ENCODE measurements at regions not wholly inside any gene's neighbourhood (a gene's known extent, or its start where the extent isn't known, plus 50 kb on each side); places are given as distances from the start of the nearest gene placed in this dataset.

DNA sequence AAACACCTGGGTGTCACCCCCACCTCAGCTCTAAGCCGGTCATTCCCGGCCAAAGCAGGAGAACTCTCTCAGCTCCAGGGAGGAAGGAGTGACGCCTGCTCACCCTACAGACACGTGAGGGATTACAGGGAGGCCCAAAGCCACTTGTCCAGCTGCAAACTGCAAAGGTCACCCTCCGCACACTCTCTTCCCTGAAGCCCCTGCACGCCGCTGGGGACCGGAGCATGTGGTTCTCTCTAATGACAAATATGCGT is 108.0 kb upstream of the ID2 start:
- H3K4me3 ChIP-seq (ENCODE audit: low read depth, low read length) = no peak overlapping the region
- DNase-seq (ENCODE audit: low read depth) = no peak
- TF ChIP-seq, protein P1, sequence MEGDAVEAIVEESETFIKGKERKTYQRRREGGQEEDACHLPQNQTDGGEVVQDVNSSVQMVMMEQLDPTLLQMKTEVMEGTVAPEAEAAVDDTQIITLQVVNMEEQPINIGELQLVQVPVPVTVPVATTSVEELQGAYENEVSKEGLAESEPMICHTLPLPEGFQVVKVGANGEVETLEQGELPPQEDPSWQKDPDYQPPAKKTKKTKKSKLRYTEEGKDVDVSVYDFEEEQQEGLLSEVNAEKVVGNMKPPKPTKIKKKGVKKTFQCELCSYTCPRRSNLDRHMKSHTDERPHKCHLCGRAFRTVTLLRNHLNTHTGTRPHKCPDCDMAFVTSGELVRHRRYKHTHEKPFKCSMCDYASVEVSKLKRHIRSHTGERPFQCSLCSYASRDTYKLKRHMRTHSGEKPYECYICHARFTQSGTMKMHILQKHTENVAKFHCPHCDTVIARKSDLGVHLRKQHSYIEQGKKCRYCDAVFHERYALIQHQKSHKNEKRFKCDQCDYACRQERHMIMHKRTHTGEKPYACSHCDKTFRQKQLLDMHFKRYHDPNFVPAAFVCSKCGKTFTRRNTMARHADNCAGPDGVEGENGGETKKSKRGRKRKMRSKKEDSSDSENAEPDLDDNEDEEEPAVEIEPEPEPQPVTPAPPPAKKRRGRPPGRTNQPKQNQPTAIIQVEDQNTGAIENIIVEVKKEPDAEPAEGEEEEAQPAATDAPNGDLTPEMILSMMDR (IDR thresholded peaks at IDR 0.05; ENCODE audit: control insufficient read depth, extremely low read depth, insufficient read depth) = no peak

DNA sequence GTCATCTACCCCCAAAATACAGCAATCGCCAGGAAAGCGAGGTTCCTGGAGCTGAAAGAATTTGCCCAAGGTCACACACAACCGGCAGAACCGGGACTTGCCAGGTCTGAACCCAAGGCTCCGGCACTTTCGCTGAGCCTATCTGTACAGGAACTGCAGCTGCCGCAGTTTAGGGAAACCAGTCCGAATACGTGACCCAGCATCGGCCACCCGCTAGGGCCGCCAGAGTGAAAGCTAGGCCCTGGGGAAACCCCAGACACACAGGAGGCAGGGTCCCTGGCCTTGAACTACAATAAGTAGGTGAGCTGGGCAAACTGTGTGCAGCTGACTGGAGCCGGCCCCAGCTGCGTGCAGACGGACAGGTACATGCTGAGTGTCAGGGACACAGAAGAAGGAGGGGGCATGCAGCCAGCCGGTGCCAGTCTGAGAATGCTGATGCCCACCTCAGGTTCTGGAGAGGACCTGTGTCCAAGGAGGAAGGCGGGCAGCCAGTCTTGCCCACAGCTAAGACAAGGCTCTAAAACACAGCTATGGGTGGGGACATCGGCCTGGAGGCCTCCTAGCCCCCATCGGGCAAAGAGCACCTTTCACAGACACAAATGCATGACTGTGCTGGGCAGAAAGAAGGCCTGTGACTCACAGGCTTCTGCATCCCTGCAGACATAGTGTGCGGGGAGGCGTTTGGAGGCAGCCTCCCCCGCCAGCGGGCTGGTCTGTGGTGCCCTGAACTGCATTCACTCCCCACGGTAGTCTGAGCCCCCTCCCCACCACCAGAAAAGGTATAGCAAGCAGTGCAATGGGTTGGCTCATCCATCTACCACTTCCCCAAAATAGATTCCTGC is 107.4 kb upstream of the ID2 start:
- H3K4me3 ChIP-seq (ENCODE audit: low read depth, low read length) = no peak overlapping the region
- no peak for DNase-seq (ENCODE audit: low read depth)
- TF ChIP-seq, protein P1 (IDR thresholded peaks at IDR 0.05; ENCODE audit: control insufficient read depth, extremely low read depth, insufficient read depth) = no peak

DNA sequence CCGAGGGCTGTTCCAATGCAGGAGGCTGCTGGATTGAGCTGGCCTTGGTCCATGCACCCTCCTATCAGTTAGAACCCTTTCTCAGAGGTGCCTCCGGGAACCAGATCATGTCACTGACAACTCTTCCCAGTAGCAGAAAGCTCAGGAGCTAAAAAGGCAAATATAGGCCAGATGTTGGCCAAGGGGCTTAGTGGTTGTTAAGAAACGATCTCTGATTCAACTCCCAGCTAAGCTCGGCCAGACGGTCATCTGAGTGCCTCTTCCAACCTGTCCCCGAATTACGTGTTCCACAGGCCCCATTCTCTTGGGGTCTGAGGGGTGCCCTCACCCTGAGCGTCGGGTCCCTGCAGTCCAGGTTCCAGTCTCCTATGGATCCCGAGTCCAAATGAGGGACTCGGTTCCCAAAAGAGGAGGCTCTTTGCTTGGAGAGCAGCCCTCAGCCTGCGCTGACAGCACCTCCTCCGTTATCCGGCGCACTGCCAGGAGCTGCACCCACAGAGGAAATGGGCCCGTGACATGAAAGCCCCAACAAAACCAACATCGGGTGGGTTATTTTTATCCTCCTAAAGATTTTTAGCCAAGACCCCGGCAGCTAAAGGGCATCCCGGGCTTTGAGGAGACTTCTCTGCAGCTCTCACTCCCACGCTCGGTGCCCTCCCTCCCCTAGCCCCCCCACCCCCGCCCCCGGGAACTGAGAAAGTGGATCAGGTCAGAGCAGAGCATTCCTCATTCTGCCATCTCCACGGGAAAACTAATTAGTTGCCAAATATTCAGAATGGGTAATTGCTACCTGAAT is 106.6 kb upstream of the ID2 start:
- TF ChIP-seq, protein P1 (IDR thresholded peaks at IDR 0.05; ENCODE audit: control insufficient read depth, extremely low read depth, insufficient read depth) = no peak
- no peak for DNase-seq (ENCODE audit: low read depth)
- no peak overlapping the region for H3K4me3 ChIP-seq (ENCODE audit: low read depth, low read length)

DNA sequence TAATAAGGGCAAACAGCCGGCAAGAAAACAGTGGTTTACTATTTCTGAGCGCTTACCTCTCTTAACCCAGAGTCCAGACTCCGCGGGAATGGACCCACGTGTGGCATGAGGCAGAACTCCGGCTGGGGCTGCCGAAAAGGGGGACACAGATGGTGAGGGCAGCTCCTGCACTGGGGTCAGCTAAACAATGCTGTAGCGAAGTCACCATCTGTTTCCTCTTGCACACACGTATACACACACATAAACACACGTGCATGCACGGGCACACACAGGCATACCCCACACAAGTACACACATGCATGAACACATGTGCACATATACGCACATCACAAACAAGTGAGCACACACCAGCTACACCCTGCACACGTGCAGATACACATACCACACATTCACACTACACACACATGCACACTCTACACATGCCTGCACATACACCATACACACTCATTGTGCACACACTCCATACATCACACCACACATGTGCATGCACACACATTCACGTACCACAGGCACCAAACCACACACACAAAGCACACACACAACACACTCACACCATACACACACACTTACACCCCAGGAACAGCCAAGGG is 105.9 kb upstream of the ID2 start:
- no peak for DNase-seq (ENCODE audit: low read depth)
- H3K4me3 ChIP-seq (ENCODE audit: low read depth, low read length) = no peak overlapping the region
- TF ChIP-seq, protein P1 (IDR thresholded peaks at IDR 0.05; ENCODE audit: control insufficient read depth, extremely low read depth, insufficient read depth) = no peak

DNA sequence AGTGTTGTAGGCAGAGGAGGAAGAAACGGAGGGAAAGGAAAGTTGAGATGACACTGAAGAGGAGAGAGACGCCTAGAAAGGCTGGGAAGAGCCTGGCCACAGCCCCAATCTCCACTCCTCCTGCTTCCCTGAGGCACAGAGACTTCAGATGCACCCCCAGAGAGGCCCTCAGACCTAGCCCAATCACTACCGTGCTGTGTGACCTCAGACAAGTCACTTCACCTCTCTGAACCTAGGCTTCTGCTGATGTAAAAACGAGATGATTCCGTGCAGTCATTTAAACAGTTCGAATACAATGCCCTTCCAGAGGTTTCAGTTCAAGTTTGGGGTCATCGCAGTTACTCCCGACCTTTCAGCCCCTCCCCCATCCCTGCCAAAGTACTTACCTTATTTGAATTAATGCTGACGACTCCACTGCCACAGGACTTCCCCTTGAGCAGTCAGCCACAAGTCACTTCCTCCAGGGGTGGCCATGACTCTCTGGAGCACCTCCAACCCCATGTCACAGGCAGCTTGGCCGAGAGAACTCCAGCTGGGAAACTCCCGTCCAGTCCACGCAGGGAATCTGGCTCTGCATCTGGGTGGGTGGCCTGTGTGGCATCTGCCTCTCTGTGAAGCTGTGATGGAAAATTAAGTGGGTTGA is 105.2 kb upstream of the ID2 start:
- no peak overlapping the region for H3K4me3 ChIP-seq (ENCODE audit: low read depth, low read length)
- TF ChIP-seq, protein P1 (IDR thresholded peaks at IDR 0.05; ENCODE audit: control insufficient read depth, extremely low read depth, insufficient read depth) = no peak
- no peak for DNase-seq (ENCODE audit: low read depth)

DNA sequence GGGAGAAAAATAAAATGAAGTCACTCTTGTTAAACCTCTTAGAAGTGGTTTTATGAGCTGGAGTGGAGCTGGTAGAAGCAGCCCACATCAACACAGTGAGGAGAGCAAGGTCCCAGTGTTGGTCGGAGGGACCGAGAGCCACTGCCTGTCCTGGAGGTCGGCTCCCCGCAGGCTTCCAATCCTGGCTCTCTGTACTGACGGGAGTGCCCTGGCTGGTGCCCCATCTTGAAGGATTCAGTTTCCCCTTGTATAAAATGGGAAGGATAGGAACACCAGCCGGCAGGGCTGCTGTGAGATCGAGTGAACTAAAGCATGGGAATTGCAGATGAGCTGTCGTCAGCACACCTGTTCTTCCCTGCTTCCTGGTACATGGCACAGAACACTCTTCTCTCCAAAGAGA is 104.3 kb upstream of the ID2 start:
- no peak overlapping the region for H3K4me3 ChIP-seq (ENCODE audit: low read depth, low read length)
- DNase-seq (ENCODE audit: low read depth) = no peak
- TF ChIP-seq, protein P1 (IDR thresholded peaks at IDR 0.05; ENCODE audit: control insufficient read depth, extremely low read depth, insufficient read depth) = no peak
